ENCODE measurements at regions not wholly inside any gene's neighbourhood (a gene's known extent, or its start where the extent isn't known, plus 50 kb on each side); places are given as distances from the start of the nearest gene placed in this dataset.

GRCh38 chr13:54875111-54875510 is 1846.5 kb downstream of the OLFM4 start:
- no peak for TF ChIP-seq CSRNP3 (CRISPR knock-in tag; IDR thresholded peaks at IDR 0.05)
- TF ChIP-seq ZFP30 (CRISPR knock-in tag; IDR thresholded peaks at IDR 0.05): no peak
- no peak for TF ChIP-seq CSDC2 (CRISPR knock-in tag; IDR thresholded peaks at IDR 0.05)
- TF ChIP-seq ARNTL (CRISPR knock-in tag; IDR thresholded peaks at IDR 0.05; ENCODE audit: borderline replicate concordance, low read depth): no peak
- no peak for TF ChIP-seq ISL1 (CRISPR knock-in tag; IDR thresholded peaks at IDR 0.05)
- TF ChIP-seq RARB (CRISPR knock-in tag; IDR thresholded peaks at IDR 0.05): no peak
- no peak for TF ChIP-seq ZFP3 (CRISPR knock-in tag; IDR thresholded peaks at IDR 0.05)
- no peak for TF ChIP-seq ZNF70 (CRISPR knock-in tag; IDR thresholded peaks at IDR 0.05)
- no peak for TF ChIP-seq PPARA (CRISPR knock-in tag; IDR thresholded peaks at IDR 0.05; ENCODE audit: borderline replicate concordance)
- TF ChIP-seq TOX (CRISPR knock-in tag; IDR thresholded peaks at IDR 0.05; ENCODE audit: borderline replicate concordance): no peak
- no peak for TF ChIP-seq CREB5 (CRISPR knock-in tag; IDR thresholded peaks at IDR 0.05; ENCODE audit: low read depth)
- no peak for TF ChIP-seq BACH2 (CRISPR knock-in tag; IDR thresholded peaks at IDR 0.05; ENCODE audit: borderline replicate concordance)
